Uterus (tissue), 2 donors: ENCODE measurements at regions not wholly inside any gene's neighbourhood (a gene's known extent, or its start where the extent isn't known, plus 50 kb on each side); places are given as distances from the start of the nearest gene placed in this dataset.

Experiments
- CTCF ChIP-seq, 4 experiments: fragments of 200-600 bp in 2 of 4; fragments of 450-650 bp in 2 of 4; sonication (generic) in 2 of 4; IDR thresholded peaks; one replicate each; pipeline ENCODE4 v1.5.1; 2016 to 2019; ENCODE audit warnings: antibody characterized with exemption in 4 of 4, mild to moderate bottlenecking in 2 of 4, moderate library complexity in 1 of 4
- POLR2A ChIP-seq, 2 donors: fragments of 450-650 bp; IDR thresholded peaks; one replicate each; pipeline ENCODE4 v1.6.1; 2016; ENCODE audit warnings: antibody characterized with exemption in 2 of 2, mild to moderate bottlenecking in 1 of 2, moderate library complexity in 1 of 2

GRCh38 chr6:98124171-98124570, 710.2 kb upstream of the POU3F2 start:
- TF ChIP-seq POLR2A (IDR thresholded peaks at IDR 0.05) (no peak), CTCF (IDR thresholded peaks at IDR 0.05) (no peak)
